AG09319 (cell line): ENCODE measurements at regions not wholly inside any gene's neighbourhood (a gene's known extent, or its start where the extent isn't known, plus 50 kb on each side); places are given as distances from the start of the nearest gene placed in this dataset.

Source experiments
- DNase-seq: peaks from one replicate; pipeline ENCODE4 v3.0.0-alpha.2; 2010; ENCODE audit warnings: low read depth; ENCODE audit errors: extremely low read depth
- TF ChIP-seq, protein P1 (sequence below): IDR thresholded peaks from 2 replicates; pipeline ENCODE4 v1.5.1; 2011; ENCODE audit warnings: low read depth, mild to moderate bottlenecking, inconsistent platforms, low read length, moderate library complexity

GRCh38 chr1:182238421-182238820, 153.2 kb downstream of the GLUL start:
- no peak for DNase-seq
- TF ChIP-seq, protein P1, sequence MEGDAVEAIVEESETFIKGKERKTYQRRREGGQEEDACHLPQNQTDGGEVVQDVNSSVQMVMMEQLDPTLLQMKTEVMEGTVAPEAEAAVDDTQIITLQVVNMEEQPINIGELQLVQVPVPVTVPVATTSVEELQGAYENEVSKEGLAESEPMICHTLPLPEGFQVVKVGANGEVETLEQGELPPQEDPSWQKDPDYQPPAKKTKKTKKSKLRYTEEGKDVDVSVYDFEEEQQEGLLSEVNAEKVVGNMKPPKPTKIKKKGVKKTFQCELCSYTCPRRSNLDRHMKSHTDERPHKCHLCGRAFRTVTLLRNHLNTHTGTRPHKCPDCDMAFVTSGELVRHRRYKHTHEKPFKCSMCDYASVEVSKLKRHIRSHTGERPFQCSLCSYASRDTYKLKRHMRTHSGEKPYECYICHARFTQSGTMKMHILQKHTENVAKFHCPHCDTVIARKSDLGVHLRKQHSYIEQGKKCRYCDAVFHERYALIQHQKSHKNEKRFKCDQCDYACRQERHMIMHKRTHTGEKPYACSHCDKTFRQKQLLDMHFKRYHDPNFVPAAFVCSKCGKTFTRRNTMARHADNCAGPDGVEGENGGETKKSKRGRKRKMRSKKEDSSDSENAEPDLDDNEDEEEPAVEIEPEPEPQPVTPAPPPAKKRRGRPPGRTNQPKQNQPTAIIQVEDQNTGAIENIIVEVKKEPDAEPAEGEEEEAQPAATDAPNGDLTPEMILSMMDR, result no peak

- TF ChIP-seq, protein P1, result no peak
- DNase-seq, result no peak
These were observed 154.3 kb downstream of the GLUL start for GRCh38 chr1:182237329-182237728.

GRCh38 chr1:182236651-182237077, 154.9 kb downstream of the GLUL start:
- TF ChIP-seq, protein P1, result no peak
- no peak for DNase-seq

DNA sequence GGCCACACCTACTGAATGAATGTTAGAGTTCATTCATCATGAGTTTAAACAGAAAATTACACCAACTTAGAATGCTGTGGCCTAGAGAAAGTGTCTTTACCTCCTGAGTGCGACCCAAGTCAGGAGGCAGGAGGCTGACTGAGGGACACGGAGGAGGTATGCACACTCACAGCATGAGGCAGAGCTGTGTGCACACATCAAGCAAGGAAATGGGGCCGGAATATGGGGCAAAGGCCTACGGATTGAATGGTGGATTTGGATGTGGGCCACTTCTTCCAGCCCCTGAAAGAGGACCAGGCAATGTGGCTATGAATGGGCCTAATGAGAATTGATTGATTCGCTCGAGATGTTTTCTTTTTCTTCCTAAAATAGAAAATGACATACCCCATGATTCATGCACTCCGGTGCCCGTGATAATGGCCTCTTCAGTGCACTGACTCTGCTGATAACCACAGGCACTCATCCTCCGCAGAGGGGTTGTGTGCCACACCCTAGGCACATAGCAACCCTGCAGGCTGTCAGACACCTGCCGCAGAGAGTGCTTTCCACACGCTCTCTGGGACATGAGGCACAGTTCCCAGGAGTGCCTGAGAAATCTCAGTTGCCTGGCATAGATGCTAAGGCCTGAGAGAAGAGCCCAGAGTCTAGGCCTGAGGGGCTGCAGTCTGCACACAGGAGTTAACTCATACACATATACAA, 155.5 kb downstream of the GLUL start:
- no peak for DNase-seq
- TF ChIP-seq, protein P1, result no peak

DNA sequence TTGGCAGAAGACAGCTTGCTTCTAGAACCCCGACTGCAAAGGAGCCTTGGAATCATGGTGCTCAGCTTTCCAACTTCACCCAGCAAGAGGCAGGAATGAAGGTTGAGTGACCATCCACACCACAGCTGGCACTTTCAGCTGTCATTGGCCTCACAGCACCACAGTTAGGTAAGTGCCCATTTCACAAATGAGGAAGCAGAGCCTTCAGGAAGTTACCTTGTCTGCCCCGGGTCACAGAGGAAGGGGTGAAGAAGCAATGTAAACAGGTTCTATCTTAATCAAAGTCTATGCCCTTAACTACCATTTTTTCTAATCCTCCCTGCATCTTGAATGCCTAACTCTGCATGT, 156.0 kb downstream of the GLUL start:
- no peak for DNase-seq

GRCh38 chr1:182229921-182230491, 161.6 kb downstream of the GLUL start:
- TF ChIP-seq, protein P1, result no peak

More for the DNA sequence above, 156.0 kb downstream of the GLUL start:
- TF ChIP-seq, protein P1, result no peak

DNA sequence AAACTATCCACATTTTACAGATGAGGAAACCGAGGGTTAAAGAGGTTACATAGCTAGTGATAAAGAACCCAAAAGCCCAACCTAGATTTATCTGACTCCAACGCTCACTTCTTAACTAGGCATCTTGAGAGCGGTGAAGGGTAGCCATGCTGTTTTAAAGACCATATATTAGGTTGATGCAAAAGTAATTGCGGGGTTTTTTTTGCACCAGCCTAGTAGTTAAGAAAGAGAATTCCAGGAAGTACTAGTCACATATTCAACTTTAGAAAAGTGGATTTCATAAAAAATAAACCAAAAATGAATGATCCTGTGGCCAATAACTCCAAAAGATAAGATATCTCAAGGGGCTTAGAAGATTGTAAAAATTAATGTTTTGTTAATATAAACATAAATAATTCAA, 162.1 kb downstream of the GLUL start:
- DNase-seq, result no peak
- TF ChIP-seq, protein P1, result no peak

More at GRCh38 chr1:182229921-182230491, 161.6 kb downstream of the GLUL start:
- DNase-seq, result peak; percentile 37
